NT2/D1 (cell line): ENCODE measurements at regions not wholly inside any gene's neighbourhood (a gene's known extent, or its start where the extent isn't known, plus 50 kb on each side); places are given as distances from the start of the nearest gene placed in this dataset.

Source experiments
- DNase-seq: peaks from one replicate; pipeline ENCODE4 v3.0.0-alpha.2; 2011; ENCODE audit warnings: low read depth, low spot score
- H3K27me3 ChIP-seq: 2 replicates; pipeline ENCODE4 v1.6.0; 2011; ENCODE audit warnings: mild to moderate bottlenecking; ENCODE audit not compliant: insufficient read length, insufficient read depth
- H3K36me3 ChIP-seq: 2 replicates; pipeline ENCODE4 v1.6.1; 2011; ENCODE audit warnings: mild to moderate bottlenecking, low read length, mixed read lengths; ENCODE audit not compliant: insufficient read depth, insufficient read length
- H3K4me1 ChIP-seq: 2 replicates; pipeline ENCODE4 v1.5.1; 2011; ENCODE audit not compliant: insufficient read depth, insufficient read length
- H3K4me3 ChIP-seq: 2 replicates; pipeline ENCODE4 v1.5.1; 2011; ENCODE audit warnings: low read depth; ENCODE audit not compliant: insufficient read length
- H3K9ac ChIP-seq: 2 replicates; pipeline ENCODE4 v1.6.0; 2011; ENCODE audit warnings: low read depth; ENCODE audit not compliant: insufficient read length
- H3K9me3 ChIP-seq: 2 replicates; pipeline ENCODE4 v1.5.1; 2011; ENCODE audit warnings: mild to moderate bottlenecking, low read length; ENCODE audit not compliant: insufficient read depth
- SUZ12 ChIP-seq: IDR thresholded peaks from 2 replicates; pipeline ENCODE4 v1.6.1; 2011; ENCODE audit not compliant: insufficient read length, insufficient read depth; ENCODE audit errors: extremely low read depth
- YY1 ChIP-seq: IDR thresholded peaks from 2 replicates; pipeline ENCODE4 v1.6.1; 2011; ENCODE audit not compliant: insufficient read length, insufficient read depth
- ZNF274 ChIP-seq: IDR thresholded peaks from 2 replicates; pipeline ENCODE4 v1.6.1; 2011; ENCODE audit warnings: mild to moderate bottlenecking, low read depth, low read length

- TF ChIP-seq ZNF274 (no peak), YY1 (no peak), SUZ12 (no peak)
- no peak overlapping the region for H3K4me3 ChIP-seq
- no peaks in the 10 kb centered on the region for H3K4me1 ChIP-seq
- no peak overlapping the region for H3K9ac ChIP-seq
- DNase-seq, result no peak
- no peaks in the 10 kb centered on the region for H3K9me3 ChIP-seq
- H3K27me3 ChIP-seq, result no peaks in the 10 kb centered on the region
- no peaks in the 10 kb centered on the region for H3K36me3 ChIP-seq
Measured at GRCh38 chr7:67813621-67814292, 817.1 kb downstream of the TYW1 start.

DNA sequence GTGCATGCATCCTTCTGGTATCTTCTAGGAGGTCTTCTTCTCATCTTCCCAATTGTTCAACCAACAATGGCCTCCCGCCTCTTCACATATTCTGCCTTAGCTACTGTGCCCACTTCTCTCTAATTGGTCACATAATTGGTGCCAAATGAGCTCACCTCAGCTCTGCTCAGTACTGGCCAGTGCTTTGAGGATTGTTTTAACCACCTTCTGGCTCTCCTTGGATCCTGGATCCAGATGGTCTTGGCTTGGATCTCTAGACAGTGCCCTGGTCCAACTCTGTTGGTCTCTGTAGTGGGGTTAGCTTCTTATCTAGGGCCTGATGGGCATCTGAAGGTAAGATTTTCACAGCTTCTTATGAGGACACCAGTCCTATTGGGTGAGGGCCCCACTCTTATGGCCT lies 820.8 kb downstream of the TYW1 start:
- no peaks in the 10 kb centered on the region for H3K9me3 ChIP-seq
- no peaks in the 10 kb centered on the region for H3K27me3 ChIP-seq
- H3K36me3 ChIP-seq, result no peaks in the 10 kb centered on the region
- peaks cover 3% of the 10 kb centered on the region for H3K4me1 ChIP-seq
- no peak overlapping the region for H3K9ac ChIP-seq
- no peak for TF ChIP-seq SUZ12
- no peak for TF ChIP-seq ZNF274
- no peak for TF ChIP-seq YY1
- no peak for DNase-seq
- H3K4me3 ChIP-seq, result no peak overlapping the region

- H3K27me3 ChIP-seq, result no peaks in the 10 kb centered on the region
- no peak overlapping the region for H3K9ac ChIP-seq
- H3K9me3 ChIP-seq, result no peaks in the 10 kb centered on the region
- H3K36me3 ChIP-seq, result no peaks in the 10 kb centered on the region
- TF ChIP-seq YY1 (no peak), SUZ12 (no peak)
- no peak overlapping the region for H3K4me3 ChIP-seq
- no peak for DNase-seq
- H3K4me1 ChIP-seq, result peaks cover 3% of the 10 kb centered on the region
Measured at GRCh38 chr7:67821116-67821515, 824.5 kb downstream of the TYW1 start.

DNA sequence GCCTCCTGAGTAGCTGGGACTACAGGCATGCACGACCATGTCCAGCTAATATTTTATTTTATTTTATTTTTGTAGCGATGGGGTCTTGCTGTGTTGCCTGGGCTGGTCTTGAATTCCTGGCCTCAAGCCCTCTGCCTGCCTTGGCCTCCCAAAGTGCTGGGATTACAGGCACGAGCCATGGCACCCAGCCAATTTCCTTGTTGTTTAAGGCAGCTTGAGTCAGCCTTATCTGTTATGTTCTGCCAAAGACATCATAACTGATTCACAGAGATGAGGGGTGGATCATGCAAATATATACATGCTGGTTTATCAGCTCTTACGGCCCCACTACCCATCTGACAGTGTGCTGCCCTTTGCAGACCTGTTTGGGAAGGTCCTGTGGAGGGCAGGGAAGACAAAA lies 826.7 kb downstream of the TYW1 start:
- Histone ChIP-seq H3K9me3 (no peaks in the 10 kb centered on the region), H3K4me1 (peaks cover 3% of the 10 kb centered on the region), H3K9ac (no peak overlapping the region), H3K36me3 (no peaks in the 10 kb centered on the region), H3K27me3 (no peaks in the 10 kb centered on the region), H3K4me3 (no peak overlapping the region)
- no peak for TF ChIP-seq SUZ12
- no peak for TF ChIP-seq ZNF274
- TF ChIP-seq YY1, result no peak
- no peak for DNase-seq

- Histone ChIP-seq H3K36me3 (no peaks in the 10 kb centered on the region), H3K9ac (no peak overlapping the region), H3K4me3 (no peak overlapping the region), H3K27me3 (no peaks in the 10 kb centered on the region), H3K9me3 (no peaks in the 10 kb centered on the region), H3K4me1 (peaks cover 3% of the 10 kb centered on the region)
- TF ChIP-seq YY1 (no peak), ZNF274 (no peak), SUZ12 (no peak)
- no peak for DNase-seq
Measured at GRCh38 chr7:67825356-67825755, 828.7 kb downstream of the TYW1 start.

DNA sequence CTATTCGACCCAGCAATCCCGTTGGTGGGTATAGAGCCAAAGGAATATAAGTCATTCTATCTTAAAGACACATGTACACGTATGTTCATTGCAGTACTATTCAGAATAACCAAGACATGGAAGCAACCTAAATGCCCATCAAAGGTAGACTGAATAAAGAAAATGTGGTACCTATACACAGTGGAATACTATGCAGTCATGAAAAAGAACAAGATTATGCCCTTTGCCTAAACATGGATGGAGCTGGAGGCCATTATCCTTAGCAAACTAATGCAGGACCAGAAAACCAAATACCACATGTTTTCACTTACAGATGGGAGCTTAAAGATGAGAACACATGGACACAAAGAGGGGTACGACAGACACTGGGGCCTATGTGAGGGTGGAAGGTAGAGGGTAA lies 845.3 kb downstream of the TYW1 start:
- Histone ChIP-seq H3K9me3 (no peaks in the 10 kb centered on the region), H3K4me3 (no peak overlapping the region), H3K9ac (no peak overlapping the region), H3K27me3 (no peaks in the 10 kb centered on the region), H3K4me1 (no peaks in the 10 kb centered on the region), H3K36me3 (no peaks in the 10 kb centered on the region)
- no peak for DNase-seq
- TF ChIP-seq ZNF274 (no peak), YY1 (no peak), SUZ12 (no peak)

- no peak for TF ChIP-seq ZNF274
- no peak for TF ChIP-seq SUZ12
- TF ChIP-seq YY1, result no peak
- H3K9ac ChIP-seq, result no peak overlapping the region
- no peaks in the 10 kb centered on the region for H3K4me1 ChIP-seq
- no peaks in the 10 kb centered on the region for H3K9me3 ChIP-seq
- no peak overlapping the region for H3K4me3 ChIP-seq
- DNase-seq, result no peak
- H3K36me3 ChIP-seq, result no peaks in the 10 kb centered on the region
- H3K27me3 ChIP-seq, result no peaks in the 10 kb centered on the region
Measured at GRCh38 chr7:67842571-67842970, 845.9 kb downstream of the TYW1 start.

DNA sequence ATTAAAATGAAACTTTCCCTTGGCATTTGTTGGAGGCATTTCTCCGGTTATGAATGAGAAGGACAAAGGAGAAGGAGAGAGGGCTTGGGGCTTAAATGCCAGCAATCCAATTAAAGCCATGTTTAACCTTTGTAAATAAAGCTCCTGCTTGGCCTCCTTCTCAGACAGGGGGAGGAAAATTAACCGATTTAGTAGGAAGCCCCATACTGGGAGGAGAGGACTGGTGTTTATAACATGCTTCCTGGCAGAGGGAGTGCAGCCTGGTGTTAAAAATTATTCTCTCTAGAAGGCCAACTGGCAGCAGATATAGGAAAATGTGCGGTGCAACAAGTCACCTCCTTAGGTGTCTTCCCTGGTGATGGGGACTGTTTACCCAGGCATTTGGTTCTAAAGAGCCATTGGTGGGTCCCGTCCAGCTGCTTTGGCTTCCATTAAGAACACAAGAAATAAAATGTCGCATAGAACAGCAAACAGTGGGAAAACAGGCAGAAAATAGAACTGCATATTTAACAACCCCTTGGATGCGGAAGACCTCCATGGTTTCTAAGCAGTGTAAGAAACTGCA lies 846.5 kb downstream of the TYW1 start:
- no peak for DNase-seq
- H3K9ac ChIP-seq, result no peak overlapping the region
- H3K27me3 ChIP-seq, result no peaks in the 10 kb centered on the region
- TF ChIP-seq SUZ12, result no peak
- no peak for TF ChIP-seq YY1
- TF ChIP-seq ZNF274, result no peak
- no peak overlapping the region for H3K4me3 ChIP-seq
- H3K4me1 ChIP-seq, result no peaks in the 10 kb centered on the region
- H3K9me3 ChIP-seq, result no peaks in the 10 kb centered on the region
- H3K36me3 ChIP-seq, result no peaks in the 10 kb centered on the region
